Cardiac fibroblast (primary cell): ENCODE measurements at regions not wholly inside any gene's neighbourhood (a gene's known extent, or its start where the extent isn't known, plus 50 kb on each side); places are given as distances from the start of the nearest gene placed in this dataset.

Source experiments
- DNase-seq, 2 donors: peaks; one replicate each; pipeline versions ENCODE4 v3.0.0 to v3.0.0-alpha.2; 2010; ENCODE audit warnings: low read depth in 2 of 2
- H3K4me3 ChIP-seq, 2 donors: replicated peaks in 1 of 2; 1 replicate in 1 of 2; 2 replicates in 1 of 2; pipeline ENCODE4 v1.5.1; 2011; ENCODE audit warnings: low read depth in 2 of 2, low read length in 2 of 2, mild to moderate bottlenecking in 2 of 2, moderate library complexity in 1 of 2
- CTCF ChIP-seq: IDR thresholded peaks from one replicate; pipeline ENCODE4 v1.5.1; 2011; ENCODE audit warnings: low read depth, mild to moderate bottlenecking, low read length, inconsistent platforms

- H3K4me3 ChIP-seq: no peak overlapping the region
- DNase-seq: no peak
- TF ChIP-seq CTCF: no peak
Observed at GRCh38 chr12:24034894-24035293, 85.4 kb upstream of the SOX5 start.

GRCh38 chr12:24034160-24034559, 84.7 kb upstream of the SOX5 start:
- DNase-seq: no peak
- TF ChIP-seq CTCF: no peak
- H3K4me3 ChIP-seq: no peak overlapping the region

- TF ChIP-seq CTCF: no peak
- no peak for DNase-seq
- H3K4me3 ChIP-seq: no peak overlapping the region
Observed at GRCh38 chr12:24027352-24027751, 77.9 kb upstream of the SOX5 start.

- peak; percentile 79 for TF ChIP-seq CTCF
- H3K4me3 ChIP-seq: no peak overlapping the region
- peak in 1 of 2 donors; percentile 43 for DNase-seq
Observed at GRCh38 chr12:24025153-24025798, 75.8 kb upstream of the SOX5 start.

- no peak overlapping the region for H3K4me3 ChIP-seq
- no peak for TF ChIP-seq CTCF
- DNase-seq: no peak
Observed at GRCh38 chr12:24023081-24023480, 73.6 kb upstream of the SOX5 start.

- no peak overlapping the region for H3K4me3 ChIP-seq
- TF ChIP-seq CTCF: no peak
- no peak for DNase-seq
Observed at GRCh38 chr12:24021164-24021502, 71.7 kb upstream of the SOX5 start.
